ENCODE measurements at regions not wholly inside any gene's neighbourhood (a gene's known extent, or its start where the extent isn't known, plus 50 kb on each side); places are given as distances from the start of the nearest gene placed in this dataset.

GRCh38 chr3:15918988-15919387 lies 121.2 kb upstream of the ANKRD28 start:
- Histone ChIP-seq H3K36me3 (ENCODE audit: control insufficient read depth in 2 of 2, extremely low read depth in 1 of 2, insufficient read depth in 2 of 2, low read length in 2 of 2) (no peaks in the 10 kb centered on the region), H2AFZ (ENCODE audit: low read depth, low read length) (no peak overlapping the region), H3K9me1 (replicated peaks; ENCODE audit: control insufficient read depth, extremely low read depth, insufficient read depth, low read length) (no peaks in the 10 kb centered on the region), H3K9me3 (replicated peaks; ENCODE audit: control insufficient read depth, insufficient read depth, low read length) (no peaks in the 10 kb centered on the region), H3K4me2 (ENCODE audit: insufficient read depth, low read length) (no peak overlapping the region), H3K4me3 (replicated peaks in 1 of 3; ENCODE audit: insufficient read depth in 1 of 3, low read depth in 1 of 3, low read length in 3 of 3) (no peak overlapping the region), H3K9ac (replicated peaks; ENCODE audit: extremely low read depth, insufficient read depth, low read length) (no peak overlapping the region), H3K27ac (ENCODE audit: insufficient read depth, low read depth, low read length) (no peak overlapping the region), H4K20me1 (replicated peaks; ENCODE audit: control insufficient read depth, extremely low read depth, insufficient read depth, low read length) (no peaks in the 10 kb centered on the region), H3K4me1 (ENCODE audit: control insufficient read depth, extremely low read depth, insufficient read depth, low read length) (no peaks in the 10 kb centered on the region), H3K79me2 (ENCODE audit: control insufficient read depth, insufficient read depth, low read length) (no peaks in the 10 kb centered on the region), H3K27me3 (ENCODE audit: control insufficient read depth in 2 of 2, insufficient read depth in 2 of 2, low read length in 2 of 2) (no peaks in the 10 kb centered on the region)
- dilution Hi-C loops (cut with MboI; ENCODE audit: extremely low pct_ligation_motif_present, low sequenced_read_pairs) (no loop called here), intact Hi-C loops (cut with micrococcal nuclease) (no loop called here)
- DNase-seq (ENCODE audit: low read depth, low spot score), result no peak
- ChIA-PET CTCF (interaction anchor here (0.5 kb wide), 1 partner anchor 132 kb away, joined by 3 read pairs; no protein-coding TSS in a partner anchor), POLR2A (no interaction called here)
- BruUV-seq (replicated peaks), result no TSS peak
- FAIRE-seq, result no peak
- TF ChIP-seq GATA2 (IDR thresholded peaks at IDR 0.05; ENCODE audit: insufficient read depth, insufficient read length, low read depth, low read length) (no peak), MAX (IDR thresholded peaks at IDR 0.05; ENCODE audit: insufficient read depth, insufficient read length) (no peak), FOS (IDR thresholded peaks at IDR 0.05; ENCODE audit: borderline replicate concordance, insufficient read depth, low read length) (no peak), MYC (IDR thresholded peaks at IDR 0.05; ENCODE audit: low read depth, low read length) (no peak), POLR2A (IDR thresholded peaks at IDR 0.05; ENCODE audit: low read depth, low read length) (no peak), JUN (IDR thresholded peaks at IDR 0.05; ENCODE audit: borderline replicate concordance, insufficient read depth, insufficient read length, low read depth) (no peak), CTCF (IDR thresholded peaks at IDR 0.05; ENCODE audit: extremely low read depth in 1 of 2, insufficient read depth in 1 of 2, low read depth in 1 of 2, low read length in 2 of 2) (no peak), POLR2AphosphoS5 (IDR thresholded peaks at IDR 0.05; ENCODE audit: insufficient read depth, low read depth, low read length) (no peak), EZH2 (IDR thresholded peaks at IDR 0.05; ENCODE audit: borderline replicate concordance, low read depth, low read length, severe bottlenecking) (no peak)

All from endothelial cell of umbilical vein (primary cell).